ENCODE measurements at regions not wholly inside any gene's neighbourhood (a gene's known extent, or its start where the extent isn't known, plus 50 kb on each side); places are given as distances from the start of the nearest gene placed in this dataset.

DNA sequence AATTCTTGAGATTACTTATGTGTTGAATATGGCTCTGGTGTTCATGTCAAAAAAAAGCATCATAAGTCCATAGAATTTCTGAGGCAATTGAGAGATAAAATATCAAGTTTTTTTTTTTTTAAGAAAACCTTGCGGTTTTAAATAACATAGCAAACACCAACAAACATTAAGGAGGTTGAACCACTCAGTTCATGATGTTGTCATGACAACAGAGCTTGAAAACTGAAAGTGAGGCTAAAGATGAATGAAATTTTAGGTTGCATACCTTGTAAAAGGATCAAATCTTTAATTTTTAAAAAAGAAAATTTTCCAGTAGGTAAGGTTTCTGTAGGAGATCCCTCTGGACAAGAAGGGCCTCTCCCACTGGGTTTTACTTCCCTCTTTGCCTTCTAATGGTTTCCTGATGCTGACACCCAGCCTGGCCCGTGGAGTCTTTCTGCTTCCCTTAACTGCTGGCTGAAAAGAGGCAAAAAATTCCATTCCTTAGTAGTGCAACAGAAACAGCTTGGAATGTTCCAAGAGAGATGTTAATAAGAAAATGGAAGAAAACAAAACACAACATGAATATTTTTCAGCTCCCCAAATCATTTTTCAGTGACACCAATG lies 60.0 kb upstream of the FER start:
- TF ChIP-seq, protein P1, sequence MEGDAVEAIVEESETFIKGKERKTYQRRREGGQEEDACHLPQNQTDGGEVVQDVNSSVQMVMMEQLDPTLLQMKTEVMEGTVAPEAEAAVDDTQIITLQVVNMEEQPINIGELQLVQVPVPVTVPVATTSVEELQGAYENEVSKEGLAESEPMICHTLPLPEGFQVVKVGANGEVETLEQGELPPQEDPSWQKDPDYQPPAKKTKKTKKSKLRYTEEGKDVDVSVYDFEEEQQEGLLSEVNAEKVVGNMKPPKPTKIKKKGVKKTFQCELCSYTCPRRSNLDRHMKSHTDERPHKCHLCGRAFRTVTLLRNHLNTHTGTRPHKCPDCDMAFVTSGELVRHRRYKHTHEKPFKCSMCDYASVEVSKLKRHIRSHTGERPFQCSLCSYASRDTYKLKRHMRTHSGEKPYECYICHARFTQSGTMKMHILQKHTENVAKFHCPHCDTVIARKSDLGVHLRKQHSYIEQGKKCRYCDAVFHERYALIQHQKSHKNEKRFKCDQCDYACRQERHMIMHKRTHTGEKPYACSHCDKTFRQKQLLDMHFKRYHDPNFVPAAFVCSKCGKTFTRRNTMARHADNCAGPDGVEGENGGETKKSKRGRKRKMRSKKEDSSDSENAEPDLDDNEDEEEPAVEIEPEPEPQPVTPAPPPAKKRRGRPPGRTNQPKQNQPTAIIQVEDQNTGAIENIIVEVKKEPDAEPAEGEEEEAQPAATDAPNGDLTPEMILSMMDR (IDR thresholded peaks at IDR 0.05; ENCODE audit: insufficient read depth, low read depth, low read length): no peak
- no peak for TF ChIP-seq EZH2 (IDR thresholded peaks at IDR 0.05; ENCODE audit: insufficient read depth, low read length)

Measured in astrocyte (in vitro differentiated cells and primary cell).